OCI-LY1 (cell line): ENCODE measurements at regions not wholly inside any gene's neighbourhood (a gene's known extent, or its start where the extent isn't known, plus 50 kb on each side); places are given as distances from the start of the nearest gene placed in this dataset.

ENCODE experiments used
- CTCF ChIP-seq: fragments of 200-600 bp; sonication (generic), shearing (Covaris generic); IDR thresholded peaks from 2 replicates; pipeline ENCODE4 v1.5.1; 2017; ENCODE audit warnings: mild to moderate bottlenecking, antibody characterized with exemption, low read length, moderate library complexity, mixed read lengths
- EZH2 ChIP-seq: fragments of 200-600 bp; sonication (generic), shearing (Covaris generic); IDR thresholded peaks from 2 replicates; pipeline ENCODE4 v1.8.0; 2017; ENCODE audit warnings: borderline replicate concordance, mixed run types, mild to moderate bottlenecking, antibody characterized with exemption, low read length, moderate library complexity, mixed read lengths

GRCh38 chr4:17164666-17165065 is 266.2 kb upstream of the LDB2 start:
- TF ChIP-seq CTCF, result no peak
- TF ChIP-seq EZH2, result no peak
